RWPE1 (cell line): ENCODE measurements at regions not wholly inside any gene's neighbourhood (a gene's known extent, or its start where the extent isn't known, plus 50 kb on each side); places are given as distances from the start of the nearest gene placed in this dataset.

Source experiments
- CTCF ChIA-PET: fragments of 350-600 bp; sonication (Branson Sonifier 250); formaldehyde crosslinking; extraction: SDS; loops from one replicate; lab custom pipeline; 2021; lab: Yijun Ruan, JAX
- POLR2A ChIA-PET: fragments of 400-600 bp; formaldehyde crosslinking; extraction: SDS; loops from one replicate; lab custom pipeline; 2020; ENCODE audit warnings: antibody characterized with exemption; ENCODE audit not compliant: low non-redundant PET; lab: Yijun Ruan, JAX
- DNase-seq: peaks from one replicate; pipeline ENCODE4 v3.0.0; 2012; ENCODE audit warnings: low spot score
- H3K27ac ChIP-seq: fragments of 450-650 bp; 2 replicates; pipeline ENCODE4 v1.5.1; 2017
- CTCF ChIP-seq: fragments of 450-650 bp; conservative IDR thresholded peaks from 2 replicates; pipeline ENCODE4 v1.5.1; 2017; ENCODE audit warnings: low read depth, mild to moderate bottlenecking

GRCh38 chr20:7371518-7372163, 568.6 kb downstream of the HAO1 start:
- no peak for DNase-seq
- no peak overlapping the region for H3K27ac ChIP-seq
- POLR2A ChIA-PET = no interaction called here
- no peak for TF ChIP-seq CTCF
- CTCF ChIA-PET = interaction anchor here (0.7 kb wide), 1 partner anchor 495 kb away, joined by 4 read pairs; no protein-coding TSS in a partner anchor

GRCh38 chr20:7375905-7376304, 564.4 kb downstream of the HAO1 start:
- peak; percentile 21 for DNase-seq
- peak; percentile 77 for TF ChIP-seq CTCF
- H3K27ac ChIP-seq = no peak overlapping the region
- ChIA-PET POLR2A (no interaction called here), CTCF (interaction anchor here (0.5 to 0.7 kb wide), 12 partner anchors 8 to 1255 kb away, joined by 3 to 6 read pairs (median 4); no protein-coding TSS in a partner anchor)

GRCh38 chr20:7378864-7379605, 561.2 kb downstream of the HAO1 start:
- no peak for TF ChIP-seq CTCF
- no peak for DNase-seq
- ChIA-PET CTCF (no interaction called here), POLR2A (no interaction called here)
- H3K27ac ChIP-seq = no peak overlapping the region

- TF ChIP-seq CTCF = no peak
- ChIA-PET CTCF (no interaction called here), POLR2A (no interaction called here)
- no peak overlapping the region for H3K27ac ChIP-seq
- DNase-seq = no peak
These were observed 560.5 kb downstream of the HAO1 start for GRCh38 chr20:7379621-7380220.

GRCh38 chr20:7383216-7383615, 557.0 kb downstream of the HAO1 start:
- DNase-seq = no peak
- H3K27ac ChIP-seq = no peak overlapping the region
- ChIA-PET POLR2A (no interaction called here), CTCF (no interaction called here)
- no peak for TF ChIP-seq CTCF

- H3K27ac ChIP-seq = no peak overlapping the region
- POLR2A ChIA-PET = no interaction called here
- CTCF ChIA-PET = no interaction called here
- DNase-seq = no peak
- no peak for TF ChIP-seq CTCF
These were observed 552.5 kb downstream of the HAO1 start for GRCh38 chr20:7387638-7388193.
